Left lung (tissue), 4 donors: ENCODE measurements at regions not wholly inside any gene's neighbourhood (a gene's known extent, or its start where the extent isn't known, plus 50 kb on each side); places are given as distances from the start of the nearest gene placed in this dataset.
A peak's percentile ranks its signal among the peaks of the same experiment; 100 is the strongest.

Experiments used
- ATAC-seq: fragments of 200-7000 bp; cut with Tn5 transposase; one replicate; pipeline ENCODE4 v1.9.1; 2020; ENCODE audit warnings: moderate library complexity
- DNase-seq, 4 donors: peaks; one replicate each; pipeline ENCODE4 v3.0.0-alpha.2; 2013 to 2020
- H3K27ac ChIP-seq, 2 donors: fragments of 200-600 bp; sonication (generic) in 1 of 2; one replicate each; pipeline versions ENCODE4 v1.5.0 to v1.8.0; 2020 to 2021
- H3K27me3 ChIP-seq, 2 donors: fragments of 200-600 bp; sonication (generic) in 1 of 2; one replicate each; pipeline versions ENCODE4 v1.5.0 to v1.8.0; 2020 to 2021
- H3K36me3 ChIP-seq, 2 donors: fragments of 200-600 bp; sonication (generic) in 1 of 2; one replicate each; pipeline versions ENCODE4 v1.5.0 to v1.8.0; 2020 to 2021
- H3K4me1 ChIP-seq, 2 donors: fragments of 200-600 bp; one replicate each; pipeline ENCODE4 v1.8.0; 2021
- H3K4me3 ChIP-seq, 2 donors: fragments of 200-600 bp; sonication (generic) in 1 of 2; one replicate each; pipeline versions ENCODE4 v1.5.0 to v1.8.0; 2020 to 2021; ENCODE audit warnings: mild to moderate bottlenecking in 1 of 2
- H3K9me3 ChIP-seq, 2 donors: fragments of 200-600 bp; sonication (generic) in 1 of 2; one replicate each; pipeline versions ENCODE4 v1.5.0 to v1.8.0; 2020 to 2021
- intact Hi-C, 2 donors: fragments of 100-400 bp; cut with DNase I; formaldehyde crosslinking; loops; one replicate each; pipeline versions ENCODE4 v1.11.2 to v1.14.2; 2022
- TF ChIP-seq, protein P1 (sequence below), 2 donors: fragments of 200-600 bp; sonication (generic) in 1 of 2; IDR thresholded peaks; one replicate each; pipeline versions ENCODE4 v1.5.0 to v1.8.0; 2021; ENCODE audit warnings: antibody characterized with exemption in 2 of 2
- donor health status: DM: no; HTN: yes; CAD: no.
- donor health status: DM: no; HTN: no; CAD: no.

GRCh38 chr2:200216310-200216709, 90.2 kb upstream of the SPATS2L start:
- intact Hi-C loops, result no loop called here
- ATAC-seq (no peak), DNase-seq (no peak)
- no peaks in the 10 kb centered on the region for H3K4me1 ChIP-seq
- TF ChIP-seq, protein P1, sequence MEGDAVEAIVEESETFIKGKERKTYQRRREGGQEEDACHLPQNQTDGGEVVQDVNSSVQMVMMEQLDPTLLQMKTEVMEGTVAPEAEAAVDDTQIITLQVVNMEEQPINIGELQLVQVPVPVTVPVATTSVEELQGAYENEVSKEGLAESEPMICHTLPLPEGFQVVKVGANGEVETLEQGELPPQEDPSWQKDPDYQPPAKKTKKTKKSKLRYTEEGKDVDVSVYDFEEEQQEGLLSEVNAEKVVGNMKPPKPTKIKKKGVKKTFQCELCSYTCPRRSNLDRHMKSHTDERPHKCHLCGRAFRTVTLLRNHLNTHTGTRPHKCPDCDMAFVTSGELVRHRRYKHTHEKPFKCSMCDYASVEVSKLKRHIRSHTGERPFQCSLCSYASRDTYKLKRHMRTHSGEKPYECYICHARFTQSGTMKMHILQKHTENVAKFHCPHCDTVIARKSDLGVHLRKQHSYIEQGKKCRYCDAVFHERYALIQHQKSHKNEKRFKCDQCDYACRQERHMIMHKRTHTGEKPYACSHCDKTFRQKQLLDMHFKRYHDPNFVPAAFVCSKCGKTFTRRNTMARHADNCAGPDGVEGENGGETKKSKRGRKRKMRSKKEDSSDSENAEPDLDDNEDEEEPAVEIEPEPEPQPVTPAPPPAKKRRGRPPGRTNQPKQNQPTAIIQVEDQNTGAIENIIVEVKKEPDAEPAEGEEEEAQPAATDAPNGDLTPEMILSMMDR (IDR thresholded peaks at IDR 0.05), result no peak
- no peaks in the 10 kb centered on the region for H3K9me3 ChIP-seq
- H3K36me3 ChIP-seq, result no peaks in the 10 kb centered on the region
- H3K27ac ChIP-seq, result no peak overlapping the region
- no peaks in the 10 kb centered on the region for H3K27me3 ChIP-seq
- no peak overlapping the region for H3K4me3 ChIP-seq

DNA sequence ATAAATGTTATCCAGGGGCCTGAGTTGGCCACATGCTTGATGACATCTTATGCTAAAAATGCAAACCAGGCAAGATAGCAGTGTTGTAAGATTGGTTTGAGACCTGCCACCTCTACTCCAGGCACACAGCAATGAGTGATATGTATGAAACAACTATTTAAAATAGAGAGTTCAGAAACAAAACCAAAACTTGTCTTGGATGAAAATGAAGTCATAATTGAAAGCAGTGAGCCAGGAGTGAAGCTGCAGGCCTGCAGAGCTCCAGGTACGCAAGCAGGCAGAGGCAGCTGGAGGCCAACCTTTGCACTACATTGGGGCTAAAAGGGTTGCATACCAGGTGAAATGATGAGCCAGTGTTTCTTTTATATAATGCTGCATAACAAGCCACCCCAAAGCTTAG, 89.2 kb upstream of the SPATS2L start:
- no peaks in the 10 kb centered on the region for H3K9me3 ChIP-seq
- H3K36me3 ChIP-seq, result no peaks in the 10 kb centered on the region
- ATAC-seq, result no peak
- no peak for DNase-seq
- H3K4me1 ChIP-seq, result no peaks in the 10 kb centered on the region
- intact Hi-C loops, result no loop called here
- H3K27ac ChIP-seq, result no peak overlapping the region
- no peak overlapping the region for H3K4me3 ChIP-seq
- H3K27me3 ChIP-seq, result no peaks in the 10 kb centered on the region
- TF ChIP-seq, protein P1 (IDR thresholded peaks at IDR 0.05), result no peak

DNA sequence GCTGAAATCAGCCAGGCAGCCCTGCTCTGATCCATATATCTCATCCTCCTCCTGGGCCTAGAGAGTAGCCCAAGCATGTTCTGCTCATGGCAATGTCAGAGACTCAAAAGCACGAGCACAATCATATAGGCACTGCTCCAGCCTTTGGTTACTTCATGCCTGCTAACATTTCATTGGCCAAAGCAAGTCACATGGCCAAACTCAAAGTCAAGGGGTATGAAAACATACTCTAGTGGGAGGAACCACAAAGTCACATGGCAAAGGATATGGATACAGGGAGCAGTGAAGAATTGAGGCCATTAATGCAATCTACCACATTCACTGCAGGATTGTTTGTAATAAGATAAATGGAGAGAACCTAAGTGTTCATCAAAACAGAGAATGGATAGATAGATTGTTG, 87.8 kb upstream of the SPATS2L start:
- H3K4me3 ChIP-seq, result no peak overlapping the region
- TF ChIP-seq, protein P1 (IDR thresholded peaks at IDR 0.05), result no peak
- no peaks in the 10 kb centered on the region for H3K4me1 ChIP-seq
- H3K27ac ChIP-seq, result no peak overlapping the region
- H3K9me3 ChIP-seq, result no peaks in the 10 kb centered on the region
- no peaks in the 10 kb centered on the region for H3K36me3 ChIP-seq
- intact Hi-C loops, result no loop called here
- no peaks in the 10 kb centered on the region for H3K27me3 ChIP-seq
- ATAC-seq, result no peak
- no peak for DNase-seq

GRCh38 chr2:200219309-200220113, 87.0 kb upstream of the SPATS2L start:
- Histone ChIP-seq H3K4me1 (no peaks in the 10 kb centered on the region), H3K4me3 (no peak overlapping the region), H3K27me3 (no peaks in the 10 kb centered on the region), H3K27ac (peak overlapping the region in 1 of 2 donors; percentile 9), H3K9me3 (no peaks in the 10 kb centered on the region), H3K36me3 (no peaks in the 10 kb centered on the region)
- TF ChIP-seq, protein P1 (IDR thresholded peaks at IDR 0.05), result no peak
- no peak for ATAC-seq
- intact Hi-C loops, result no loop called here
- DNase-seq, result no peak

- DNase-seq, result no peak
- TF ChIP-seq, protein P1 (IDR thresholded peaks at IDR 0.05), result no peak
- no peak overlapping the region for H3K4me3 ChIP-seq
- H3K9me3 ChIP-seq, result no peaks in the 10 kb centered on the region
- H3K4me1 ChIP-seq, result no peaks in the 10 kb centered on the region
- no peaks in the 10 kb centered on the region for H3K36me3 ChIP-seq
- H3K27ac ChIP-seq, result no peak overlapping the region
- intact Hi-C loops, result no loop called here
- ATAC-seq, result no peak
- no peaks in the 10 kb centered on the region for H3K27me3 ChIP-seq
Observed at GRCh38 chr2:200220251-200220650, 86.2 kb upstream of the SPATS2L start.
